A172 (cell line): ENCODE measurements at regions not wholly inside any gene's neighbourhood (a gene's known extent, or its start where the extent isn't known, plus 50 kb on each side); places are given as distances from the start of the nearest gene placed in this dataset.

ENCODE experiments used
- DNase-seq: peaks from one replicate; pipeline ENCODE4 v3.0.0-alpha.2; 2015; ENCODE audit warnings: low spot score

- DNase-seq = no peak
Observed at GRCh38 chr2:21633015-21633414, 509.2 kb downstream of the TDRD15 start.

GRCh38 chr2:21633466-21633865 lies 509.7 kb downstream of the TDRD15 start:
- no peak for DNase-seq

- DNase-seq = no peak
Observed at GRCh38 chr2:21633911-21634310, 510.1 kb downstream of the TDRD15 start.

DNA sequence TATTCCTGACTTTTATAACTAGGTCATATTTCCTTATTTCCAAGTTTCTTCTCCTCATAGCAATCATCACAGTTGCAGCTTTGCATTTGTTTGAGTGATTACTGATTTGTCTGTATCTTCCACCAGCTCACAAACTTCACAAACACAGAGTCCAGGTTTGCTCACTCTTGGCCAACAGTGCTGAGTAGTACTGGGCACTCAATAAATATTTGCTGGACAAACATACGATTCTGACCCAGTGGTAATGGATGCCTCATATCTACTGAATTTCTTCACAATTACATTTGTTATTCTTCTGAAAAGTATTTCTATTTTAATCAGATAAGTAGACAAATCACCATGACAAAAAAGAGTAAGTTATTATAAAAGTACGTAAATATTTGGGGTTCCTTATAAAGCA lies 516.3 kb downstream of the TDRD15 start:
- no peak for DNase-seq

GRCh38 chr2:21642647-21643046 lies 518.9 kb downstream of the TDRD15 start:
- no peak for DNase-seq

DNA sequence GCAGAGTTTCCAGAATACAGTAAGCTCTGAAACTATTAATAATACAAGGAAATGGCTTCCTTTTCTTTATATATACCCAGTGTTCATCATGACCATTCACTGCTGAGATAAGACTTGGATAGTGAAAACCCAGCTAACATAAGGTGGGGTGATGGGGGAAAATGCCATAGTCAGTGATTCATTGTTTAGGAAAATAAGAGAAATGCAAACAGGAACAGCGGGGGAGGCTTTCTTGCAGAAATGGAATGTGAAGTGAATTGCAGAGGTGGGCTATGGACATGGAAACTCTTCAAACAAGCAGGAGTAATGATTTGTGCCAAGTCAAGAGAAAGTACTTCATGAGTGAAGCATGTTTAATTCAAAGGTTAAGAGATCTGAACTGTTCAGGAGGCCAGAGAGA lies 519.4 kb downstream of the TDRD15 start:
- DNase-seq = no peak

- no peak for DNase-seq
Observed at GRCh38 chr2:21644266-21644665, 520.5 kb downstream of the TDRD15 start.

DNA sequence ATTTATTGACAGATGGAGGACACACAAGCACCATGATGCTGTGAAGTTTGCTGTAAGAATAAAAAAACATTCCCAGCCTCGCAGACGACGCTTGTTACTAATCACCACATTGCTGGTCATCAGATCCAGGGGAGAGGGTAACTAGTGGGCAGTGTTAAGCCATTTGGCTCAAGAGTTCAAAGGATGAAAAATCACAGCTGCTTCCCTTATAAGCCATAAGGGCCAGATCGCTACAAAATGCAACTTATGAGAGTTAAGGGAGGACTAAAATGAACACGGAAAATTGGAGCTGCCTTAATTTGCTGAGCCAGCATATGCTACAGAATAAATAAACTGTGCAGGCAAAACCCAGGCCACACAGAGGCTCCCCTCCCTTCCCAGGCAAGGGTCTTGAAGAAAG lies 522.6 kb downstream of the TDRD15 start:
- DNase-seq = no peak

- no peak for DNase-seq
Observed at GRCh38 chr2:21650569-21650968, 526.8 kb downstream of the TDRD15 start.

DNA sequence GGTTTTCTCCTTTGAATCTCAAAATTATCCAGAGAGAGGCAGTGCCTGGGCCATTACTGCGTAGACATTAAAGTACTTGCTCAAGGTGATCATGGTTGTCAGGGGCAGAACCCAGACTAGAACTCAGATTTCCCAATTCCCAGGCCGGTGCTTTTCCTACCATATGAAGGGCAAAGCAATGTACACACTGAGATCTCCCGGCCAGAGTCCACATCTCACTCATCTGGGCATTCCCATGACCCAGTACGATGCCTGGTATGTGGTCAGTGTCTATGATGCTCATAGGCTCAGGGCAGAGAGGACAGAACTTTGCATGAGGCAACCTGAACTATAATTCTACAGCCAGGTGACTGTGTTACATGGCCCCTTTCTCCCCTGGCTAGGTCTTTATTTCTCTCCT lies 531.4 kb downstream of the TDRD15 start:
- no peak for DNase-seq

GRCh38 chr2:21656330-21657075 lies 532.7 kb downstream of the TDRD15 start:
- DNase-seq = no peak

DNA sequence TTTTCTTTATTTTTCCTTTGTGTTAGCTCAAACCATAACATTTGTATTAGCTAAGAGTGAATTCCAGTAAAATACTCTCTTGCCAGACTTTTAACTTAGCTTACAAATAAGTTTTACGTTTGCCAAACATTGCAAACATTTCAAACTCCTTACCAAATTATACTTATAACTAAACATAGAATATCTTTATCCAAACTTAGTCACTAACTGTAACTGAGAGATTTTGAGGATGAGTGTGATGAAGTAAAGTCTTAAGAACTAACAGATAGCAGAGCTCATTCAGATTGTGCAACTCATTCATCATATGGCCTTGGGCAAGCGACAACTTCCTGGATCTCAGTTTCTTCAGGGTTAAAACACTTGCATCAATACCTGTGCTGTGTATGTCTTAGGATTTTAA lies 533.7 kb downstream of the TDRD15 start:
- no peak for DNase-seq

DNA sequence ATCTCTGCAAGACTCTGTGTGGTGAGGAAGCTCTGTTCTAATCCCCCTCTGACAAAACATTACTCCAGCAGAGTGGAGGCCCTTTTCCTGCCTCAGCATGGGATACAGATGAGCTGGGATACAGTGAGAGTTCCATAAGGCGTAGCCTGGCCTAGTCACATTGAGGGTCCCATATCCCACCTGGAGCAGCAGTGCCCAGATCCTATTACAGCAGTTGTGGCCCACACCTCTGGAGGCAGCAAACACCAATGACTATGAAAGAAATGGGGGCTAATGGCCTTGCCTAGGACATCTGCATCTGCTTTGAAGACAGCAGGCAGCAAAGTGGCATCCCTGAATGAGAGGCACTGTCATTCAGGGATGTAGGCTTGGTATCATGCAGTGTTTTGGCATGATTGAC lies 534.5 kb downstream of the TDRD15 start:
- no peak for DNase-seq

- DNase-seq = no peak
Observed at GRCh38 chr2:21658907-21659477, 535.2 kb downstream of the TDRD15 start.

DNA sequence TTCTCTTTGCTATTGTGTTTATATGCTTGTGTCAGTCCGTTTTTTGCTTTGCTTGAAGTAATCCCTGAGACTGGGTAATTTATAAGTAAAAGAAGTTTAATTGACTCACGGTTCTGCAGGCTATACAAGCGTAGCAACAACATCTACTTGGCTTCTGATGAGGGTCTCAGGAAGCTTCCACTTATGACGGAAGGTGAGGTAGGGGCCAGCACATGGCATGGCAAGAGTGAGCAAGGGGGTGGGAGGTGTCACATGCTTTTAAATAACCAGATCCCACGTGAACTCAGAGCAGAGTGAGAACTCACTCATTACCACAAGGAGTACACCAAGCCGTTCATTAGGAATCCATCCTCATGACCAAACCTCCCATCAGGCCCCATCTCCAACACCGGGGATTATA lies 540.3 kb downstream of the TDRD15 start:
- no peak for DNase-seq

DNA sequence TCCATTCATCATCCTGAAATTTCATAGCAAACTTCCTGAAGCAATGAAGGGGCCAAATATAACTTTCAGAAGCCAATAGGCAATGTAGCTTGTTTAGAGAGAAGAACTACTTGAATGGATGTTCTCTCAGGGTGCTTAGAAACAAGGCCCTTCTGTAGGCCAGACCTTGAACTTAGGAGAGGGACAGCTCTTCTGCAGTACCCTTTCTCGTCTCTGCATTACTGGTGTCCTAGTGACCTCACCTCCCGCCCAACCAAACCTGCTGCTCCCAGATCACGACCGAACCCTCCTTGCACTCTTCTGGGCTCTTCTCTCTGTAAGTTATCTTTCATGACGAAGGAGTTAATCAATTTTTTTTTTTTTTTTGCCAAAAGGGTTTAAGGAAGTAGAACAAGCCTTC lies 543.9 kb downstream of the TDRD15 start:
- no peak for DNase-seq

- DNase-seq = no peak
Observed at GRCh38 chr2:21668078-21668710, 544.4 kb downstream of the TDRD15 start.

DNA sequence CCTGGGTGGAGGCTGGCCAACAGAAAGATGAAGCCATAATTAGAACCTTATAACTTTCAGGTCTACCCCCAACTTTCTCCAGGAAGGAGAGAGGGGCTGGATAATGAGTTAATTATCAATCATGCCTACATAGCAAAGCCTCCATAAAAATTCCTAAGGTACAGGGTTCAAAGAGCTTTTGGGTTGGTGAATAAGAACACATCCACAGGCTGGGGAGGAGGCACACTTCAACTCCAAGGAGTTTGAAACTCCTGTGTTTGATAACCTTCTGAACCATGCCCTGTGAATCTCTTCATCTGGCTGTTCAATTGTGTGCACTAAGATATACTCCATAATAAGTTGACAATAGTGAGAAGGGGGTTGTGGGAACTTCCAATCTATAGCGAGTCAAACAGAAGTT lies 552.3 kb downstream of the TDRD15 start:
- no peak for DNase-seq

DNA sequence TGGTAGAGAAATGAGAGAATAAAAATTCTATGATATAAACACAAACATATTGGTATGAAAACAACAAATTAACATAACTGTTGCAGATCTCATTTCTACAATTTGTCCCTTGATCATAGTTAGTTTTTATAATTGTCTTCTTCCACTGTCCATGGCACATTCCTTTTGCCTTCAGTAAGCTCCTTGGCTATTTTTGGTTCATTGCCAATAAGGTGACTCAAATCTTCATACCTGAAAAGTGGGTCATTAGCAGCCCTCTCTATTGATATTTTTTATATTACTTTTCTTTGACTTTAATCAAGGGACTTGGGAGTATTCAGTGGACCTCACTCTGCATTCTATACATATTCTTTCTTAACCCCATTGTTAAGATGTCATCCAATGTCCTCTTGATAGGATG lies 552.9 kb downstream of the TDRD15 start:
- DNase-seq = no peak

DNA sequence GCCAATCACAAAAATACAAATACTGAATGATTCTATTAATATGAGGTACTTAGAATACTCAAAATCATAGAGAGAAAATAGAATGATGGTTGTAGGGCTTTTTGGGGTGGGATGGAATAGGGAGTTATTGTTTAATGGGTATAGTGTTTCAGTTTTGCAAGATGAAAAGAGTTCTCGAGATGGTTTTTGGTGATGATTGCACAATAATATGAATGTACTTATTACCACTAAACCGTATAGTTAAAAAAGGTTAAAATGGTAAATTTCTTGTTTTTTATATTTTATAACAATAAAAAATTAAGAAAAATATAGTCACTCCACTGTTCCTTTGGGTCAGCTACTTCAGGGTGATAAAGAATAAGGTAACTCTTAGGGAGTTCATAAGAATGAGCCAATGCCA lies 560.1 kb downstream of the TDRD15 start:
- DNase-seq = no peak

GRCh38 chr2:21687589-21687988 lies 563.8 kb downstream of the TDRD15 start:
- no peak for DNase-seq

DNA sequence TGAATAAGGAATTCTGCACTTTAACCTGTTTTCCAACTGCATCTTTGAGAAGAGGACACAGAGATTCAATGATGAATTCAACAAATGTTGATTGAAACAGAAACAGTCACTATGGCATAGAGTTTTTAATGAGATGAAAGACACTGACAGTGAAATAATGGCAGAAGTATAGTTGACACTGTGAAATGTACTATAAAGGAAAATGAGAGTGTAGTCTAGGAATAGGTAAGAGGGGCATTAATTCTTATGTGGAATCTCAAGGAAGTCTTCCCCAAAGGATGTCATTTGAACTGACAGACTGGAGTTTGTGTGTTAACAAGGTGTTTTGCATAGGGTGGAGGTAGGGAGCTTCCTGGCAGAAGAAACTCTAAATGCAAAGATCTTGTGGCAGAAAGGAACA lies 566.2 kb downstream of the TDRD15 start:
- DNase-seq = no peak

DNA sequence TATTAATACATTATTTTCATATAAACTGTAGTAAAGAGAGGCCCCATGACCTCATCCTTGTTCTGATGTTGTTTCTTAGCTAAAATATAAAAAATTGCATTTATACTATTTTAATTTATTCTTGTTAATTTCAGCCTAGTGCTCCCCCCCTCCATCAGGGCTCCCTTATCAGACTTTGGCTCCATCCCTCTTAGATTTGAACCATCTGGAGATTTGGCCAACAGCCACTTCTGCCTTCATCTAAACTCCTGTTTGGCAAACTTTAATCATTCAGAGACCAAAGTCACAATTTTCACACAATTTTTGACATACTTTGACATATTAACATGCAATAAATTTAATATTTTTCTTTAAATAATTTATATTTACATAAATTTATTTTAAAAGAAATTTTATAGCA lies 569.3 kb downstream of the TDRD15 start:
- no peak for DNase-seq
